Medulla oblongata (tissue), 1 donor: ENCODE measurements at regions not wholly inside any gene's neighbourhood (a gene's known extent, or its start where the extent isn't known, plus 50 kb on each side); places are given as distances from the start of the nearest gene placed in this dataset.

Experiments
- DNase-seq: peaks from one replicate; pipeline ENCODE4 v3.0.0-alpha.2; 2015; ENCODE audit errors: extremely low spot score

- no peak for DNase-seq
Measured at GRCh38 chrX:36927712-36928111, 80.5 kb upstream of the FAM47C start.

GRCh38 chrX:36930491-36930890, 77.7 kb upstream of the FAM47C start:
- no peak for DNase-seq

- DNase-seq = no peak
Measured at GRCh38 chrX:36947214-36947613, 61.0 kb upstream of the FAM47C start.

- no peak for DNase-seq
Measured at GRCh38 chrX:36950495-36951253, 57.5 kb upstream of the FAM47C start.

DNA sequence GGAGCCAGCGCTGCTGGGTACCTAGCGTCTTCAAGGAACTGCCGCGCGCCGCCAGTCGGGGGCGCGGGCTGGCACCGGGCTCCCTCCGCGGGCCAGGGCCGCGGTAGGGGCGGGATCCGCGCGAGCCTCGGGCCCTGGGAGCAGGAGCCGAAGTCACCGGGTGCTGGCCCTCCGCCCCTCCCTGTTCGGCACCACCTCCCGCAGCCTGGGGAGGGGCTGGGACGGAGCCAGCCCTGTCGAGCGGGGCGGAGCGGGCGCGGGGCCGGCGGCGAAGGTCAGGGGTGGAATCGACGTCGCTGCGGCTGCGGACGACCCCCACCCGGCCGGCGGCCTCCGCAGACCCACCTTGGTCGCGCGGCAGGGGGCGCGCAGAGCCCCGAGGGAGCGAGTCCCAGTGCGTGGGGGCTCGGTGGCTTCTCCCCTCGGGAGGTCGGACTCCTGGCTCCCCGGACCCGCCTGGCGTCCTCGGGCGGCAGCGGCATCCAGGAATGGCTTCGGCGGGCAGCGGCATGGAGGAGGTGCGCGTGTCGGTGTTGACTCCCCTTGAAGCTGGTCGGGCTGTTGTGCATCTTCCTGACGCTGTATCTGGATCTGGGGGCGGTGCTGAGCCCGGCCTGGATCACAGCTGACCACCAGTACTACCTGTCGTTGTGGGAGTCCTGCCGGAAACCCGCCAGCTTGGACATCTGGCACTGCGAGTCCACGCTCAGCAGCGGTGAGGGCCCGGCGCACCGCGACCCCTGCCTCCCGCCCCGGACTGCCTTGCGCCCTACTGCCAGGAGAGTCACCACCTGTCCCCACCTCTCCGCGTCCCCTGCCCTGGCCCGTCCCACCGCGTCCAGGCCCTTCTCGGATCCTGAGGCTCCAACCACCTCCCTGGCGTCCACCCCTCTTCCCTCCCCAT, 50.5 kb upstream of the FAM47C start:
- no peak for DNase-seq
